ENCODE measurements at regions not wholly inside any gene's neighbourhood (a gene's known extent, or its start where the extent isn't known, plus 50 kb on each side); places are given as distances from the start of the nearest gene placed in this dataset.

DNA sequence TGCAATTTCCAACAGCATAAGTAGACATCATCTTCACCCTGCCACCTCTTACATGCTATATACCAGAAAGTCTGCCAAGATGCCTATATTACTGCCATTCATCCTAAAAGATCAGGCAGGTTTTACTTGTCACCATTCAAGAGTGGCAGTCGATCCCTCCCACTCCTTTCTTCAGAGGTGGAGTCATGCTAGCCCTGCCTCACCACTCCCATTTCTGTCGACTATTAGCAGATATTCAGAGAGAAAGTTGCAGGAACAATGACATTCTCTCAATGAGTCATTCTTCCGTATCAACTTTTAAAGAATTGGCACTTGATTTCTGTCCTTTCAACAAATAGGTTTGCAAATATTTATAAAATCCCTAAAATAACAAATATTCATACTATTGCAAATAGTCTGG lies 1060.1 kb downstream of the ADGRL3 start (continued):
- TF ChIP-seq MYC (IDR thresholded peaks at IDR 0.05; ENCODE audit: insufficient read depth, insufficient read length, insufficient replicate concordance, low read length, severe bottlenecking): no peak
- no peak for TF ChIP-seq CHD1 (IDR thresholded peaks at IDR 0.05; ENCODE audit: low read depth, low read length)
- TF ChIP-seq, protein P1, sequence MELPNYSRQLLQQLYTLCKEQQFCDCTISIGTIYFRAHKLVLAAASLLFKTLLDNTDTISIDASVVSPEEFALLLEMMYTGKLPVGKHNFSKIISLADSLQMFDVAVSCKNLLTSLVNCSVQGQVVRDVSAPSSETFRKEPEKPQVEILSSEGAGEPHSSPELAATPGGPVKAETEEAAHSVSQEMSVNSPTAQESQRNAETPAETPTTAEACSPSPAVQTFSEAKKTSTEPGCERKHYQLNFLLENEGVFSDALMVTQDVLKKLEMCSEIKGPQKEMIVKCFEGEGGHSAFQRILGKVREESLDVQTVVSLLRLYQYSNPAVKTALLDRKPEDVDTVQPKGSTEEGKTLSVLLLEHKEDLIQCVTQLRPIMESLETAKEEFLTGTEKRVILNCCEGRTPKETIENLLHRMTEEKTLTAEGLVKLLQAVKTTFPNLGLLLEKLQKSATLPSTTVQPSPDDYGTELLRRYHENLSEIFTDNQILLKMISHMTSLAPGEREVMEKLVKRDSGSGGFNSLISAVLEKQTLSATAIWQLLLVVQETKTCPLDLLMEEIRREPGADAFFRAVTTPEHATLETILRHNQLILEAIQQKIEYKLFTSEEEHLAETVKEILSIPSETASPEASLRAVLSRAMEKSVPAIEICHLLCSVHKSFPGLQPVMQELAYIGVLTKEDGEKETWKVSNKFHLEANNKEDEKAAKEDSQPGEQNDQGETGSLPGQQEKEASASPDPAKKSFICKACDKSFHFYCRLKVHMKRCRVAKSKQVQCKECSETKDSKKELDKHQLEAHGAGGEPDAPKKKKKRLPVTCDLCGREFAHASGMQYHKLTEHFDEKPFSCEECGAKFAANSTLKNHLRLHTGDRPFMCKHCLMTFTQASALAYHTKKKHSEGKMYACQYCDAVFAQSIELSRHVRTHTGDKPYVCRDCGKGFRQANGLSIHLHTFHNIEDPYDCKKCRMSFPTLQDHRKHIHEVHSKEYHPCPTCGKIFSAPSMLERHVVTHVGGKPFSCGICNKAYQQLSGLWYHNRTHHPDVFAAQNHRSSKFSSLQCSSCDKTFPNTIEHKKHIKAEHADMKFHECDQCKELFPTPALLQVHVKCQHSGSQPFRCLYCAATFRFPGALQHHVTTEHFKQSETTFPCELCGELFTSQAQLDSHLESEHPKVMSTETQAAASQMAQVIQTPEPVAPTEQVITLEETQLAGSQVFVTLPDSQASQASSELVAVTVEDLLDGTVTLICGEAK (IDR thresholded peaks at IDR 0.05; ENCODE audit: borderline replicate concordance): no peak
- TF ChIP-seq HDGF (IDR thresholded peaks at IDR 0.05): no peak
- no peak for TF ChIP-seq SIX5 (IDR thresholded peaks at IDR 0.05; ENCODE audit: low read depth, low read length, severe bottlenecking)
- no peak for TF ChIP-seq IRF4 (IDR thresholded peaks at IDR 0.05; ENCODE audit: low read depth, low read length)

DNA sequence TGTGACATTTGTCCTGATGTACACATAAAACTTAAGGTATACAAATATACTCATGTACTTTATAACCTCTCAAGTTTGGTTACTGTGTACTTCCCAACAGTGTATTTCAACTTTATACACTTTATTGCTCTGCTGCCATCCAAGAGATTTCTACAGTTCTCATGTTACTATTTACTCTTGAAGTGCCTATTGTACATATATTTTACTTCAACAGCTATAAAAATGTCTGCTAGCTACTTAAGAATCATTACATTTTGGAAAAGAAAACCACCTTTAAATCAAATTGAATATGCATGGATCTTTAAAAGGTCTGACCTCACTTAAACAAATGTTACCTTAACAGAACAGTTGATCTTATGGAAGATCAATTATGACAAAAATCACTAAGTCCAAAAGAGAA lies 1056.4 kb downstream of the ADGRL3 start:
- FAIRE-seq: no peak
- in situ Hi-C loops (cut with MboI): no loop called here

More for the DNA sequence above, 1056.4 kb downstream of the ADGRL3 start:
- Histone ChIP-seq H3K4me1 (ENCODE audit: control insufficient read depth, insufficient read depth, low read length) (no peaks in the 10 kb centered on the region), H2AFZ (ENCODE audit: control insufficient read depth, low read depth, low read length) (no peak overlapping the region), H3K27ac (ENCODE audit: control insufficient read depth, insufficient read depth) (no peak overlapping the region), H3K36me3 (ENCODE audit: control insufficient read depth in 2 of 2, insufficient read depth in 2 of 2, low read length in 1 of 2) (no peaks in the 10 kb centered on the region), H4K20me1 (ENCODE audit: control insufficient read depth, insufficient read depth) (no peaks in the 10 kb centered on the region), H3K9ac (ENCODE audit: control insufficient read depth, insufficient read depth, low read length) (no peak overlapping the region), H3K27me3 (replicated peaks in 1 of 2; ENCODE audit: control insufficient read depth in 2 of 2, insufficient read depth in 2 of 2, low read length in 1 of 2) (no peaks in the 10 kb centered on the region), H3K79me2 (ENCODE audit: control insufficient read depth, insufficient read depth, low read length) (no peaks in the 10 kb centered on the region), H3K4me2 (ENCODE audit: control insufficient read depth, insufficient read depth) (no peak overlapping the region), H3K4me3 (no peak overlapping the region), H3K9me3 (replicated peaks; ENCODE audit: control insufficient read depth, insufficient read depth, low read length) (no peaks in the 10 kb centered on the region)
- intact Hi-C loops (cut with micrococcal nuclease; ENCODE audit: unreplicated experiment): no loop called here
- CTCF ChIA-PET: no interaction called here
- TF ChIP-seq TBL1XR1 (IDR thresholded peaks at IDR 0.05; ENCODE audit: low read depth, low read length): no peak
- TF ChIP-seq SP1 (IDR thresholded peaks at IDR 0.05; ENCODE audit: low read depth, low read length): no peak
- no peak for TF ChIP-seq YY1 (IDR thresholded peaks at IDR 0.05; ENCODE audit: low read depth, low read length)
- TF ChIP-seq FOXK2 (IDR thresholded peaks at IDR 0.05): no peak
- no peak for TF ChIP-seq POU2F2 (IDR thresholded peaks at IDR 0.05; ENCODE audit: borderline replicate concordance, low read depth, low read length)
- no peak for TF ChIP-seq EED (IDR thresholded peaks at IDR 0.05; ENCODE audit: low read depth)
- TF ChIP-seq, protein P2, sequence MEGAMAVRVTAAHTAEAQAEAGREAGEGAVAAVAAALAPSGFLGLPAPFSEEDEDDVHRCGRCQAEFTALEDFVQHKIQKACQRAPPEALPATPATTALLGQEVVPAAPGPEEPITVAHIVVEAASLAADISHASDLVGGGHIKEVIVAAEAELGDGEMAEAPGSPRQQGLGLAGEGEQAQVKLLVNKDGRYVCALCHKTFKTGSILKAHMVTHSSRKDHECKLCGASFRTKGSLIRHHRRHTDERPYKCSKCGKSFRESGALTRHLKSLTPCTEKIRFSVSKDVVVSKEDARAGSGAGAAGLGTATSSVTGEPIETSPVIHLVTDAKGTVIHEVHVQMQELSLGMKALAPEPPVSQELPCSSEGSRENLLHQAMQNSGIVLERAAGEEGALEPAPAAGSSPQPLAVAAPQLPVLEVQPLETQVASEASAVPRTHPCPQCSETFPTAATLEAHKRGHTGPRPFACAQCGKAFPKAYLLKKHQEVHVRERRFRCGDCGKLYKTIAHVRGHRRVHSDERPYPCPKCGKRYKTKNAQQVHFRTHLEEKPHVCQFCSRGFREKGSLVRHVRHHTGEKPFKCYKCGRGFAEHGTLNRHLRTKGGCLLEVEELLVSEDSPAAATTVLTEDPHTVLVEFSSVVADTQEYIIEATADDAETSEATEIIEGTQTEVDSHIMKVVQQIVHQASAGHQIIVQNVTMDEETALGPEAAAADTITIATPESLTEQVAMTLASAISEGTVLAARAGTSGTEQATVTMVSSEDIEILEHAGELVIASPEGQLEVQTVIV (IDR thresholded peaks at IDR 0.05; ENCODE audit: borderline replicate concordance, partially characterized antibody): no peak
- TF ChIP-seq SRF (IDR thresholded peaks at IDR 0.05; ENCODE audit: low read depth in 2 of 2, low read length in 2 of 2): no peak
- TF ChIP-seq BACH1 (IDR thresholded peaks at IDR 0.05; ENCODE audit: borderline replicate concordance): no peak
- no peak for TF ChIP-seq MEF2B (IDR thresholded peaks at IDR 0.05; ENCODE audit: partially characterized antibody, poor library complexity, severe bottlenecking)
- no peak for ATAC-seq
- RAD21 ChIA-PET (ENCODE audit: unreplicated experiment): no interaction called here
- DNase-seq (ENCODE audit: low read depth, low spot score): no peak
- POLR2A ChIA-PET: no interaction called here
- SMC1A ChIA-PET (ENCODE audit: uncharacterized antibody, unreplicated experiment): no interaction called here
- no TSS peak for BruUV-seq (replicated peaks)

Data from GM12878 (cell line).